Stimulated activated naive CD8-positive, alpha-beta T cell treated with anti-CD3 and anti-CD28 coated beads, Interleukin-15, Interleukin-2, amounts not matched to agents 100 U/mL and 50 U/mL, for 24 hours (primary cell): ENCODE measurements at regions not wholly inside any gene's neighbourhood (a gene's known extent, or its start where the extent isn't known, plus 50 kb on each side); places are given as distances from the start of the nearest gene placed in this dataset.

Experiments
- ATAC-seq: fragments of 150-1000 bp; cut with Tn5 transposase; one replicate; pipeline ENCODE4 v1.10.0; 2021
- DNase-seq: peaks from one replicate; pipeline ENCODE4 v3.0.0; 2021

- DNase-seq (peak; percentile 29), ATAC-seq (peak; percentile 75)
Measured at GRCh38 chr5:141778206-141778605, 96.2 kb upstream of the ARAP3 start.

- ATAC-seq: no peak
Measured at GRCh38 chr5:141777711-141778110, 95.7 kb upstream of the ARAP3 start.

GRCh38 chr5:141777130-141777529 lies 95.1 kb upstream of the ARAP3 start:
- DNase-seq (no peak), ATAC-seq (no peak)

More at GRCh38 chr5:141777711-141778110, 95.7 kb upstream of the ARAP3 start:
- no peak for DNase-seq

GRCh38 chr5:141773779-141774562 lies 91.9 kb upstream of the ARAP3 start:
- ATAC-seq: no peak
- no peak for DNase-seq

- ATAC-seq (no peak), DNase-seq (no peak)
Measured at GRCh38 chr5:141772281-141772680, 90.3 kb upstream of the ARAP3 start.

- no peak for DNase-seq
Measured at GRCh38 chr5:141771562-141771961, 89.5 kb upstream of the ARAP3 start.

GRCh38 chr5:141771031-141771430 lies 89.0 kb upstream of the ARAP3 start:
- ATAC-seq: no peak
- DNase-seq: no peak

More at GRCh38 chr5:141771562-141771961, 89.5 kb upstream of the ARAP3 start:
- no peak for ATAC-seq

GRCh38 chr5:141769671-141770070 lies 87.6 kb upstream of the ARAP3 start:
- ATAC-seq (no peak), DNase-seq (no peak)

- ATAC-seq (no peak), DNase-seq (no peak)
Measured at GRCh38 chr5:141767671-141768070, 85.6 kb upstream of the ARAP3 start.

GRCh38 chr5:141765896-141766551 lies 84.0 kb upstream of the ARAP3 start:
- no peak for ATAC-seq
- no peak for DNase-seq

GRCh38 chr5:141763541-141763940 lies 81.5 kb upstream of the ARAP3 start:
- ATAC-seq (no peak), DNase-seq (no peak)

- ATAC-seq (peak; percentile 28), DNase-seq (no peak)
Measured at GRCh38 chr5:141762790-141763368, 80.8 kb upstream of the ARAP3 start.

GRCh38 chr5:141762316-141762715 lies 80.3 kb upstream of the ARAP3 start:
- ATAC-seq: no peak
- no peak for DNase-seq

- DNase-seq (no peak), ATAC-seq (no peak)
Measured at GRCh38 chr5:141760753-141761152, 78.7 kb upstream of the ARAP3 start.

GRCh38 chr5:141760193-141760592 lies 78.2 kb upstream of the ARAP3 start:
- ATAC-seq (no peak), DNase-seq (no peak)

GRCh38 chr5:141758310-141758998 lies 76.4 kb upstream of the ARAP3 start:
- no peak for DNase-seq
- no peak for ATAC-seq

- no peak for ATAC-seq
- DNase-seq: no peak
Measured at GRCh38 chr5:141757402-141757801, 75.4 kb upstream of the ARAP3 start.

GRCh38 chr5:141756196-141756595 lies 74.2 kb upstream of the ARAP3 start:
- ATAC-seq (no peak), DNase-seq (no peak)

- DNase-seq (peak; percentile 23), ATAC-seq (no peak)
Measured at GRCh38 chr5:141753971-141754713, 72.1 kb upstream of the ARAP3 start.

GRCh38 chr5:141753143-141753970 lies 71.3 kb upstream of the ARAP3 start:
- ATAC-seq (no peak), DNase-seq (no peak)
